H9 (cell line): ENCODE measurements at regions not wholly inside any gene's neighbourhood (a gene's known extent, or its start where the extent isn't known, plus 50 kb on each side); places are given as distances from the start of the nearest gene placed in this dataset.

Source experiments
- DNase-seq: peaks from one replicate; pipeline ENCODE4 v3.0.0-alpha.2; 2017
- H2AFZ ChIP-seq: one replicate; pipeline ENCODE4 v1.6.1; 2013; ENCODE audit warnings: mild to moderate bottlenecking, low read length, control low read depth, moderate library complexity
- H2AK5ac ChIP-seq: 2 replicates; pipeline ENCODE4 v1.6.1; 2013; ENCODE audit warnings: low read length, control low read depth, mixed read lengths; ENCODE audit not compliant: insufficient read length
- H2BK120ac ChIP-seq: one replicate; pipeline ENCODE4 v1.6.1; 2013; ENCODE audit warnings: low read depth, mild to moderate bottlenecking, low read length, control low read depth, inconsistent platforms; ENCODE audit not compliant: poor library complexity, severe bottlenecking
- H2BK12ac ChIP-seq: 2 replicates; pipeline ENCODE4 v1.6.1; 2013; ENCODE audit warnings: low read length, control low read depth, mixed read lengths, low read depth; ENCODE audit not compliant: insufficient read length
- H2BK15ac ChIP-seq: 2 replicates; pipeline ENCODE4 v1.6.1; 2013; ENCODE audit warnings: low read depth, low read length, control low read depth
- H2BK20ac ChIP-seq: one replicate; pipeline ENCODE4 v1.6.1; 2013; ENCODE audit warnings: low read depth, mild to moderate bottlenecking, low read length, control low read depth, inconsistent platforms; ENCODE audit not compliant: poor library complexity, severe bottlenecking
- H2BK5ac ChIP-seq: 2 replicates; pipeline ENCODE4 v1.6.1; 2013; ENCODE audit warnings: low read length, control low read depth, mixed read lengths; ENCODE audit not compliant: insufficient read length
- H3K14ac ChIP-seq: 2 replicates; pipeline ENCODE4 v1.6.1; 2013; ENCODE audit warnings: low read length, control low read depth; ENCODE audit not compliant: insufficient read depth
- H3K18ac ChIP-seq: 2 replicates; pipeline ENCODE4 v1.6.1; 2013; ENCODE audit warnings: low read depth, mild to moderate bottlenecking, mixed read lengths, low read length, control low read depth; ENCODE audit not compliant: insufficient read length
- H3K23ac ChIP-seq: 2 replicates; pipeline ENCODE4 v1.6.1; 2013; ENCODE audit warnings: low read length, control low read depth, mixed read lengths, low read depth; ENCODE audit not compliant: insufficient read length
- H3K23me2 ChIP-seq: 2 replicates; pipeline ENCODE4 v1.6.1; 2013; ENCODE audit warnings: low read depth, mild to moderate bottlenecking, mixed read lengths, low read length, control low read depth; ENCODE audit not compliant: insufficient read length, poor library complexity, severe bottlenecking
- H3K27ac ChIP-seq: 2 replicates; pipeline ENCODE4 v1.5.1; 2013; ENCODE audit warnings: low read length, control low read depth, mixed read lengths, low read depth; ENCODE audit not compliant: insufficient read length
- H3K27me3 ChIP-seq: 2 replicates; pipeline ENCODE4 v1.6.1; 2013; ENCODE audit warnings: low read length, control low read depth, inconsistent platforms; ENCODE audit not compliant: insufficient read depth
- H3K4ac ChIP-seq: 2 replicates; pipeline ENCODE4 v1.6.1; 2013; ENCODE audit warnings: low read depth, mild to moderate bottlenecking, control low read depth, inconsistent platforms, low read length, moderate library complexity
- H3K4me1 ChIP-seq: 2 replicates; pipeline ENCODE4 v1.6.1; 2013; ENCODE audit warnings: low read length, control low read depth, inconsistent platforms; ENCODE audit not compliant: insufficient read depth
- H3K4me2 ChIP-seq: 2 replicates; pipeline ENCODE4 v1.6.1; 2013; ENCODE audit warnings: low read length, control low read depth, mixed read lengths; ENCODE audit not compliant: insufficient read length, insufficient read depth
- H3K56ac ChIP-seq: 2 replicates; pipeline ENCODE4 v1.6.1; 2013; ENCODE audit warnings: low read depth, mild to moderate bottlenecking, mixed read lengths, low read length, control low read depth; ENCODE audit not compliant: insufficient read length
- H3K79me1 ChIP-seq: 2 replicates; pipeline ENCODE4 v1.6.1; 2013; ENCODE audit warnings: low read depth, mild to moderate bottlenecking, moderate library complexity, low read length, control low read depth, inconsistent platforms; ENCODE audit not compliant: insufficient read depth, poor library complexity, severe bottlenecking
- H3K79me2 ChIP-seq: 2 replicates; pipeline ENCODE4 v1.6.1; 2013; ENCODE audit warnings: low read length, control low read depth, inconsistent platforms; ENCODE audit not compliant: insufficient read depth
- H3K9ac ChIP-seq: 2 replicates; pipeline ENCODE4 v1.6.1; 2013; ENCODE audit warnings: low read length, control low read depth, mixed read lengths; ENCODE audit not compliant: insufficient read length; ENCODE audit errors: extremely low read depth
- H3K9me3 ChIP-seq: one replicate; pipeline ENCODE4 v1.6.1; 2013; ENCODE audit warnings: low read depth, low read length, inconsistent platforms; ENCODE audit not compliant: control insufficient read depth
- H3T11ph ChIP-seq: one replicate; pipeline ENCODE4 v1.6.1; 2013; ENCODE audit warnings: mild to moderate bottlenecking, low read length, control low read depth, inconsistent platforms
- H4K20me1 ChIP-seq: one replicate; pipeline ENCODE4 v1.6.1; 2013; ENCODE audit not compliant: control insufficient read depth, insufficient read length, insufficient read depth
- H4K5ac ChIP-seq: 2 replicates; pipeline ENCODE4 v1.6.1; 2013; ENCODE audit warnings: low read depth, mild to moderate bottlenecking, mixed read lengths, low read length, control low read depth; ENCODE audit not compliant: insufficient read length
- H4K8ac ChIP-seq: replicated peaks from 2 replicates; pipeline ENCODE4 v1.6.1; 2013; ENCODE audit warnings: low read length, control low read depth, mixed read lengths, low read depth; ENCODE audit not compliant: insufficient read length
- H4K91ac ChIP-seq: 2 replicates; pipeline ENCODE4 v1.6.1; 2013; ENCODE audit warnings: low read depth, mild to moderate bottlenecking, moderate library complexity, mixed read lengths, low read length, control low read depth; ENCODE audit not compliant: insufficient read length
- H3K27ac Mint-ChIP-seq, 3 experiments: 2 replicates in 2 of 3; 3 replicates in 1 of 3; pipeline ENCODE4 v1.8.0; 2020 to 2021; ENCODE audit warnings: mixed read lengths in 3 of 3, mild to moderate bottlenecking in 1 of 3, moderate library complexity in 1 of 3
- H3K27me3 Mint-ChIP-seq: 2 replicates; pipeline ENCODE4 v1.8.0; 2021; ENCODE audit warnings: low read depth, mild to moderate bottlenecking, moderate library complexity, mixed read lengths
- H3K36me3 Mint-ChIP-seq, 3 experiments: 2 replicates in 2 of 3; 3 replicates in 1 of 3; pipeline ENCODE4 v1.8.0; 2020 to 2021; ENCODE audit warnings: low read depth in 3 of 3, mixed read lengths in 3 of 3; ENCODE audit not compliant: insufficient read depth in 1 of 3
- H3K4me1 Mint-ChIP-seq, 2 experiments: 2 replicates each; pipeline ENCODE4 v1.8.0; 2020; ENCODE audit warnings: mixed read lengths in 2 of 2
- H3K4me3 Mint-ChIP-seq, 2 experiments: 2 replicates in 1 of 2; 3 replicates in 1 of 2; pipeline ENCODE4 v1.8.0; 2020 to 2021; ENCODE audit warnings: mild to moderate bottlenecking in 2 of 2, mixed read lengths in 2 of 2, moderate library complexity in 1 of 2
- H3K9me3 Mint-ChIP-seq, 2 experiments: 2 replicates in 1 of 2; 3 replicates in 1 of 2; pipeline ENCODE4 v1.8.0; 2020; ENCODE audit warnings: mild to moderate bottlenecking in 2 of 2, mixed read lengths in 2 of 2, moderate library complexity in 1 of 2
- WGBS: extraction: QIAGEN DNeasy Blood & Tissue Kit; methylation state at CpG from one replicate; pipeline ENCODE4 v1.1.7; 2013; ENCODE audit warnings: missing lambda C conversion rate, low lambda C conversion rate, mixed read lengths; ENCODE audit not compliant: insufficient read length; ENCODE audit errors: extremely low coverage; 5-methylcytosine and 5-hydroxymethylcytosine counted together
- TF ChIP-seq, protein P1 (sequence below): fragments of 200-600 bp; sonication (generic); conservative IDR thresholded peaks from 3 replicates; pipeline ENCODE4 v1.8.0; 2021; ENCODE audit warnings: antibody characterized with exemption, mild to moderate bottlenecking

DNA sequence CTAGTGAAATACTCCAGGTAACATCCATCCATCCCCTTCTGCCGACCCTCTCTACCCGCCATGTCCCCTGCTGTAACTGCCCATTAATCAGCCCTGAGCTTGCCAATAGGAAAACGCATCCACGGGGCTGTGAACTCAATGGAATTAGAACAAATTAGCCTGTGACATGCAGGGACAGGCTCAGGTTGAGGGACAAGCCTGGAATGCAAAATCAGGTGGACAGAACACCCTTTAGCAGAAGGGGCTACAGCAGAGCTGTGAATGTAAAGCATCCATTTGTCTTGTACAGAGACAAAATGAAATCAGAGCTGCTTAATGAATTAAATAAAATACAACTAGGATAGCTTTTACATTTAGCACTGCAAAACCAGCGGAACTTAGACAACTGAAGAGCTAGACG is 187.3 kb upstream of the SASH1 start:
- H2AFZ ChIP-seq, result no peak overlapping the region
- no peaks in the 10 kb centered on the region; a peak in 1 of 5 replicates for H3K9me3 Mint-ChIP-seq

More for the DNA sequence above, 187.3 kb upstream of the SASH1 start:
- H4K91ac ChIP-seq, result no peak overlapping the region
- WGBS, result no CpG with 5 or more reads among the region's 6 CpGs
- H2AK5ac ChIP-seq, result no peak overlapping the region
- H3K79me1 ChIP-seq, result no peaks in the 10 kb centered on the region
- Mint-ChIP-seq H3K36me3 (no peaks in the 10 kb centered on the region), H3K27ac (no peak overlapping the region), H3K4me1 (peaks cover 10 to 20% of the 10 kb centered on the region in 2 experiments), H3K27me3 (no peaks in the 10 kb centered on the region; the same call in 1 of the 2 replicates), H3K4me3 (no peak overlapping the region)
- no peak overlapping the region for H2BK15ac ChIP-seq
- no peak overlapping the region for H3K56ac ChIP-seq
- no peak overlapping the region for H3K18ac ChIP-seq
- H3K23me2 ChIP-seq, result no peaks in the 10 kb centered on the region
- no peaks in the 10 kb centered on the region for H3K27me3 ChIP-seq
- TF ChIP-seq, protein P1, sequence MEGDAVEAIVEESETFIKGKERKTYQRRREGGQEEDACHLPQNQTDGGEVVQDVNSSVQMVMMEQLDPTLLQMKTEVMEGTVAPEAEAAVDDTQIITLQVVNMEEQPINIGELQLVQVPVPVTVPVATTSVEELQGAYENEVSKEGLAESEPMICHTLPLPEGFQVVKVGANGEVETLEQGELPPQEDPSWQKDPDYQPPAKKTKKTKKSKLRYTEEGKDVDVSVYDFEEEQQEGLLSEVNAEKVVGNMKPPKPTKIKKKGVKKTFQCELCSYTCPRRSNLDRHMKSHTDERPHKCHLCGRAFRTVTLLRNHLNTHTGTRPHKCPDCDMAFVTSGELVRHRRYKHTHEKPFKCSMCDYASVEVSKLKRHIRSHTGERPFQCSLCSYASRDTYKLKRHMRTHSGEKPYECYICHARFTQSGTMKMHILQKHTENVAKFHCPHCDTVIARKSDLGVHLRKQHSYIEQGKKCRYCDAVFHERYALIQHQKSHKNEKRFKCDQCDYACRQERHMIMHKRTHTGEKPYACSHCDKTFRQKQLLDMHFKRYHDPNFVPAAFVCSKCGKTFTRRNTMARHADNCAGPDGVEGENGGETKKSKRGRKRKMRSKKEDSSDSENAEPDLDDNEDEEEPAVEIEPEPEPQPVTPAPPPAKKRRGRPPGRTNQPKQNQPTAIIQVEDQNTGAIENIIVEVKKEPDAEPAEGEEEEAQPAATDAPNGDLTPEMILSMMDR, result no peak
- no peak overlapping the region for H4K5ac ChIP-seq
- H3K14ac ChIP-seq, result no peak overlapping the region
- no peak overlapping the region for H3K9ac ChIP-seq
- H2BK5ac ChIP-seq, result no peak overlapping the region
- no peaks in the 10 kb centered on the region for H3K4me1 ChIP-seq
- no peak overlapping the region for H3K4ac ChIP-seq
- H2BK20ac ChIP-seq, result no peak overlapping the region
- no peak overlapping the region for H2BK12ac ChIP-seq
- H4K20me1 ChIP-seq, result no peaks in the 10 kb centered on the region
- DNase-seq, result no peak
- H3K9me3 ChIP-seq, result no peaks in the 10 kb centered on the region
- no peak overlapping the region for H3T11ph ChIP-seq
- H3K79me2 ChIP-seq, result no peaks in the 10 kb centered on the region
- H3K27ac ChIP-seq, result no peak overlapping the region
- no peak overlapping the region for H3K4me2 ChIP-seq
- H2BK120ac ChIP-seq, result no peak overlapping the region
- H4K8ac ChIP-seq, result no peak overlapping the region
- no peak overlapping the region for H3K23ac ChIP-seq
